B cell (primary cell): ENCODE measurements at regions not wholly inside any gene's neighbourhood (a gene's known extent, or its start where the extent isn't known, plus 50 kb on each side); places are given as distances from the start of the nearest gene placed in this dataset.

Source experiments
- ATAC-seq: fragments of 200-7000 bp; cut with Tn5 transposase; one replicate; pipeline ENCODE4 v1.10.0; 2021; ENCODE audit warnings: low read depth, mild to moderate bottlenecking, moderate number of reproducible peaks, moderate library complexity
- CTCF ChIA-PET: fragments of 350-600 bp; sonication (Branson Sonifier 250); formaldehyde crosslinking; loops from one replicate; lab custom pipeline; 2021; ENCODE audit warnings: antibody characterized with exemption, inconsistent platforms; lab: Charles Lee
- POLR2A ChIA-PET: fragments of 350-600 bp; sonication (Branson Sonifier 250); formaldehyde crosslinking; loops from one replicate; lab custom pipeline; 2021; ENCODE audit warnings: antibody characterized with exemption; lab: Charles Lee
- DNase-seq: peaks from one replicate; pipeline ENCODE4 v3.0.0; 2013
- H2AFZ ChIP-seq: 2 replicates; pipeline ENCODE4 v1.6.1; 2012; ENCODE audit warnings: mild to moderate bottlenecking, low read depth, low read length; ENCODE audit not compliant: insufficient read depth, poor library complexity, severe bottlenecking
- H3K27ac ChIP-seq, 2 donors: 1 replicate in 1 of 2; 2 replicates in 1 of 2; pipeline ENCODE4 v1.5.1; 2012 to 2013; ENCODE audit warnings: low read length in 2 of 2, mild to moderate bottlenecking in 2 of 2, moderate library complexity in 1 of 2
- H3K27me3 ChIP-seq, 4 experiments: fragments of 200-600 bp in 1 of 4; sonication (generic) in 1 of 4; replicated peaks in 1 of 4; 1 replicate in 2 of 4; 2 replicates in 2 of 4; pipeline versions ENCODE4 v1.6.1 to v1.7.0; 2013 to 2016; ENCODE audit warnings: low read length in 3 of 4, mild to moderate bottlenecking in 2 of 4, mixed read lengths in 1 of 4, moderate library complexity in 1 of 4; ENCODE audit not compliant: insufficient read depth in 4 of 4, control insufficient read depth in 3 of 4; ENCODE audit errors: control extremely low read depth in 1 of 4
- H3K36me3 ChIP-seq, 2 experiments: replicated peaks in 1 of 2; 1 replicate in 1 of 2; 2 replicates in 1 of 2; pipeline versions ENCODE4 v1.6.1 to v1.7.1; 2013; ENCODE audit warnings: low read length in 1 of 2; ENCODE audit not compliant: insufficient read depth in 2 of 2, control insufficient read depth in 1 of 2; ENCODE audit errors: control extremely low read depth in 1 of 2, extremely low read depth in 1 of 2
- H3K4me1 ChIP-seq, 2 donors: fragments of 200-600 bp in 1 of 2; sonication (generic) in 1 of 2; 1 replicate in 1 of 2; 2 replicates in 1 of 2; pipeline versions ENCODE4 v1.5.1 to v1.6.1; 2013 to 2017; ENCODE audit warnings: low read length in 2 of 2; ENCODE audit not compliant: control insufficient read depth in 2 of 2, insufficient read depth in 2 of 2
- H3K4me2 ChIP-seq: replicated peaks from 2 replicates; pipeline ENCODE3; 2012; ENCODE audit warnings: mild to moderate bottlenecking, low read depth, low read length; ENCODE audit not compliant: poor library complexity, severe bottlenecking
- H3K4me3 ChIP-seq, 5 experiments: fragments of 200-600 bp in 1 of 5; sonication (generic) in 1 of 5; 1 replicate in 3 of 5; 2 replicates in 2 of 5; pipeline versions ENCODE4 v1.5.1 to v1.7.0; 2011 to 2016; ENCODE audit warnings: low read length in 4 of 5, mild to moderate bottlenecking in 4 of 5, low read depth in 2 of 5, control low read depth in 1 of 5, moderate library complexity in 1 of 5; ENCODE audit not compliant: insufficient read depth in 1 of 5; ENCODE audit errors: control extremely low read depth in 1 of 5, extremely low read depth in 1 of 5
- H3K79me2 ChIP-seq: fragments of 200-600 bp; sonication (generic); one replicate; pipeline ENCODE4 v1.6.0; 2016; ENCODE audit warnings: low read length; ENCODE audit not compliant: control insufficient read depth, insufficient read depth
- H3K9ac ChIP-seq: fragments of 200-600 bp; sonication (generic); 2 replicates; pipeline ENCODE4 v1.6.1; 2017; ENCODE audit warnings: mild to moderate bottlenecking, low read length, moderate library complexity
- H3K9me3 ChIP-seq, 3 donors: one replicate each; pipeline versions ENCODE4 v1.6.1 to v1.7.1; 2013; ENCODE audit warnings: low read length in 2 of 3; ENCODE audit not compliant: control insufficient read depth in 2 of 3, insufficient read depth in 1 of 3; ENCODE audit errors: control extremely low read depth in 1 of 3
- H4K20me1 ChIP-seq: 2 replicates; pipeline ENCODE4 v1.6.0; 2012; ENCODE audit warnings: mild to moderate bottlenecking, low read length; ENCODE audit not compliant: insufficient read depth, control insufficient read depth, poor library complexity, severe bottlenecking
- H3K27ac Mint-ChIP-seq: one replicate; pipeline ENCODE4 v1.8.0; 2021; ENCODE audit warnings: mixed read lengths
- H3K27me3 Mint-ChIP-seq: one replicate; pipeline ENCODE4 v1.8.0; 2021; ENCODE audit warnings: mixed read lengths
- H3K4me1 Mint-ChIP-seq: one replicate; pipeline ENCODE4 v1.8.0; 2021; ENCODE audit warnings: mixed read lengths
- H3K4me3 Mint-ChIP-seq: one replicate; pipeline ENCODE4 v1.8.0; 2021; ENCODE audit warnings: mixed read lengths
- H3K9me3 Mint-ChIP-seq: one replicate; pipeline ENCODE4 v1.8.0; 2022; ENCODE audit warnings: mixed read lengths; ENCODE audit not compliant: insufficient read depth
- CTCF ChIP-seq: fragments of 200-600 bp; IDR thresholded peaks from one replicate; pipeline ENCODE4 v1.8.0; 2022; ENCODE audit warnings: antibody characterized with exemption, mild to moderate bottlenecking
- EZH2 ChIP-seq: IDR thresholded peaks from 2 replicates; pipeline ENCODE4 v1.6.1; 2012; ENCODE audit warnings: borderline replicate concordance, low read depth, mild to moderate bottlenecking, moderate library complexity, low read length; ENCODE audit not compliant: insufficient read depth, poor library complexity, severe bottlenecking
- WGBS: methylation state at CpG from one replicate; pipeline ENCODE4 v1.1.5; 2013; ENCODE audit warnings: missing lambda C conversion rate; ENCODE audit not compliant: insufficient coverage; 5-methylcytosine and 5-hydroxymethylcytosine counted together
- intact Hi-C: fragments of 100-400 bp; cut with micrococcal nuclease; formaldehyde crosslinking; loops from one replicate; pipeline ENCODE4 v1.10.0; 2022

GRCh38 chr2:81786811-81787210 is 1482.3 kb upstream of the LRRTM1 start:
- Histone ChIP-seq H3K36me3 (no peaks in the 10 kb centered on the region), H2AFZ (no peak overlapping the region), H3K9me3 (peaks cover 0 to 1% (median 0%) of the 10 kb centered on the region in 3 donors), H3K4me2 (no peak overlapping the region), H4K20me1 (no peaks in the 10 kb centered on the region), H3K79me2 (no peaks in the 10 kb centered on the region), H3K27ac (no peak overlapping the region), H3K4me3 (no peak overlapping the region), H3K9ac (no peak overlapping the region), H3K27me3 (no peaks in the 10 kb centered on the region), H3K4me1 (no peaks in the 10 kb centered on the region)
- H3K27ac Mint-ChIP-seq = no peak overlapping the region
- peaks cover 2% of the 10 kb centered on the region for H3K9me3 Mint-ChIP-seq
- TF ChIP-seq CTCF (no peak), EZH2 (no peak)
- intact Hi-C loops = no loop called here
- POLR2A ChIA-PET = no interaction called here
- no peak for ATAC-seq
- no peaks in the 10 kb centered on the region for H3K4me1 Mint-ChIP-seq
- DNase-seq = no peak
- no peak overlapping the region for H3K4me3 Mint-ChIP-seq
- H3K27me3 Mint-ChIP-seq = no peaks in the 10 kb centered on the region
- CTCF ChIA-PET = no interaction called here
- 86% methylated on average over 1 of the region's 3 CpGs for WGBS

GRCh38 chr2:81767187-81767912 is 1462.8 kb upstream of the LRRTM1 start:
- intact Hi-C loops = no loop called here
- no peak overlapping the region for H3K4me3 Mint-ChIP-seq
- ATAC-seq = no peak
- Histone ChIP-seq H4K20me1 (no peaks in the 10 kb centered on the region), H3K27me3 (no peaks in the 10 kb centered on the region), H3K4me2 (no peak overlapping the region), H3K79me2 (no peaks in the 10 kb centered on the region), H2AFZ (no peak overlapping the region), H3K27ac (no peak overlapping the region), H3K4me3 (no peak overlapping the region), H3K9me3 (peaks cover 0 to 8% (median 0%) of the 10 kb centered on the region in 3 donors), H3K36me3 (no peaks in the 10 kb centered on the region), H3K9ac (no peak overlapping the region), H3K4me1 (no peaks in the 10 kb centered on the region)
- ChIA-PET CTCF (no interaction called here), POLR2A (no interaction called here)
- no peak for DNase-seq
- H3K4me1 Mint-ChIP-seq = no peaks in the 10 kb centered on the region
- WGBS = no CpG with 5 or more reads among the region's 5 CpGs
- H3K27me3 Mint-ChIP-seq = no peaks in the 10 kb centered on the region
- no peaks in the 10 kb centered on the region for H3K9me3 Mint-ChIP-seq
- no peak overlapping the region for H3K27ac Mint-ChIP-seq
- TF ChIP-seq EZH2 (no peak), CTCF (no peak)
